HCT116 (cell line): ENCODE measurements at regions not wholly inside any gene's neighbourhood (a gene's known extent, or its start where the extent isn't known, plus 50 kb on each side); places are given as distances from the start of the nearest gene placed in this dataset.

Source experiments
- ATAC-seq: fragments of 200-7000 bp; cut with Tn5 transposase; 2 replicates; pipeline ENCODE4 v1.9.1; 2020; ENCODE audit warnings: mild to moderate bottlenecking, moderate library complexity
- BruUV-seq: library from RNA; stranded (reverse); fragments of 400-500 nt; replicated peaks from 2 replicates; lab custom pipeline; 2021; lab: Mats Ljungman, UMichigan
- CTCF ChIA-PET: fragments of 300-600 bp; sonication (Branson Sonifier 250); formaldehyde crosslinking; loops from one replicate; lab custom pipeline; 2021; ENCODE audit warnings: antibody characterized with exemption; lab: Charles Lee
- POLR2A ChIA-PET: fragments of 300-600, 350-600 bp; sonication (Branson Sonifier 250); formaldehyde crosslinking; loops from one replicate; lab custom pipeline; 2021; ENCODE audit warnings: antibody characterized with exemption; lab: Charles Lee
- RAD21 ChIA-PET, 2 experiments: fragments of 300-600 bp; sonication (Branson Sonifier 250); formaldehyde crosslinking; loops; one replicate each; lab custom pipeline; 2023; ENCODE audit warnings: low total read pairs in 2 of 2; ENCODE audit not compliant: uncharacterized antibody in 2 of 2, unreplicated experiment in 2 of 2, low non-redundant PET in 1 of 2; lab: Charles Lee
- DNase-seq: peaks from one replicate; pipeline ENCODE4 v3.0.0-alpha.2; 2010; ENCODE audit warnings: low read depth, low spot score
- H2AFZ ChIP-seq: fragments of 200-600 bp; shearing (Covaris generic), sonication (generic); 2 replicates; pipeline ENCODE4 v1.6.1; 2017; ENCODE audit warnings: low read depth, mixed run types, mixed read lengths, antibody characterized with exemption, low read length; ENCODE audit not compliant: poor library complexity, severe bottlenecking
- H3K27ac ChIP-seq: 2 replicates; pipeline ENCODE4 v1.5.1; 2012; ENCODE audit warnings: low read depth, low read length
- H3K27me3 ChIP-seq: fragments of 200-600 bp; sonication (generic); 2 replicates; pipeline ENCODE4 v1.6.1; 2016; ENCODE audit warnings: mixed run types, low read length, mixed read lengths; ENCODE audit not compliant: insufficient read depth
- H3K36me3 ChIP-seq, 2 experiments: fragments of 200-500 bp in 1 of 2; fragments of 200-600 bp in 1 of 2; sonication (Bioruptor generic) in 1 of 2; sonication (generic) in 1 of 2; 2 replicates each; pipeline versions ENCODE4 v1.5.1 to v1.6.1; 2014 to 2016; ENCODE audit warnings: low read length in 2 of 2, inconsistent platforms in 1 of 2, mixed read lengths in 1 of 2, mixed run types in 1 of 2; ENCODE audit not compliant: insufficient read depth in 2 of 2, control insufficient read depth in 1 of 2
- H3K4me1 ChIP-seq, 2 experiments: fragments of 200-600 bp in 1 of 2; sonication (generic) in 1 of 2; 2 replicates each; pipeline versions ENCODE4 v1.5.1 to v1.6.1; 2012 to 2017; ENCODE audit warnings: low read length in 2 of 2, inconsistent platforms in 1 of 2, mild to moderate bottlenecking in 1 of 2, mixed read lengths in 1 of 2, mixed run types in 1 of 2, moderate library complexity in 1 of 2; ENCODE audit not compliant: insufficient read depth in 2 of 2, control insufficient read depth in 1 of 2
- H3K4me2 ChIP-seq: fragments of 200-600 bp; sonication (generic); 2 replicates; pipeline ENCODE4 v1.6.1; 2017; ENCODE audit warnings: mixed run types, low read length, mixed read lengths
- H3K4me3 ChIP-seq, 2 experiments: fragments of 200-600 bp in 1 of 2; sonication (generic) in 1 of 2; replicated peaks in 1 of 2; 2 replicates each; pipeline ENCODE4 v1.5.1; 2011 to 2016; ENCODE audit warnings: low read length in 2 of 2, control low read depth in 1 of 2, low read depth in 1 of 2, mild to moderate bottlenecking in 1 of 2, mixed read lengths in 1 of 2, mixed run types in 1 of 2
- H3K79me2 ChIP-seq: fragments of 200-600 bp; sonication (generic); 2 replicates; pipeline ENCODE4 v1.6.1; 2017; ENCODE audit warnings: mild to moderate bottlenecking, mixed run types, low read length, moderate library complexity, mixed read lengths; ENCODE audit not compliant: insufficient read depth
- H3K9ac ChIP-seq: fragments of 200-600 bp; sonication (generic); 2 replicates; pipeline ENCODE4 v1.6.1; 2016; ENCODE audit warnings: low read length, mixed read lengths
- H3K9me2 ChIP-seq: fragments of 200-600 bp; sonication (generic), shearing (Covaris generic); 2 replicates; pipeline ENCODE4 v1.6.1; 2017; ENCODE audit warnings: mixed run types, mild to moderate bottlenecking, moderate library complexity; ENCODE audit not compliant: insufficient read depth
- H3K9me3 ChIP-seq, 2 experiments: fragments of 200-500 bp in 1 of 2; fragments of 200-600 bp in 1 of 2; sonication (Bioruptor generic) in 1 of 2; sonication (generic) in 1 of 2; 2 replicates each; pipeline ENCODE4 v1.6.1; 2014 to 2017; ENCODE audit warnings: low read length in 2 of 2, mixed read lengths in 2 of 2, inconsistent platforms in 1 of 2, low read depth in 1 of 2, mild to moderate bottlenecking in 1 of 2, mixed run types in 1 of 2, moderate library complexity in 1 of 2; ENCODE audit not compliant: control insufficient read depth in 1 of 2, insufficient read depth in 1 of 2
- H4K20me1 ChIP-seq: fragments of 200-600 bp; sonication (generic), shearing (Covaris generic); 2 replicates; pipeline ENCODE4 v1.6.1; 2017; ENCODE audit warnings: mixed run types, mild to moderate bottlenecking, moderate library complexity; ENCODE audit not compliant: insufficient read depth
- ATF3 ChIP-seq: IDR thresholded peaks from 2 replicates; pipeline ENCODE4 v1.6.1; 2012
- CTCF ChIP-seq, 3 experiments: fragments of 200-600 bp in 1 of 3; sonication (generic) in 1 of 3; IDR thresholded peaks in 2 of 3; conservative IDR thresholded peaks in 1 of 3; 2 replicates each; pipeline ENCODE4 v1.5.1; 2012 to 2017; ENCODE audit warnings: low read depth in 2 of 3, low read length in 2 of 3, antibody characterized with exemption in 1 of 3, borderline replicate concordance in 1 of 3, control low read depth in 1 of 3, mild to moderate bottlenecking in 1 of 3, mixed read lengths in 1 of 3, mixed run types in 1 of 3, moderate library complexity in 1 of 3; ENCODE audit not compliant: insufficient read depth in 1 of 3
- EGR1 ChIP-seq: IDR thresholded peaks from 2 replicates; pipeline ENCODE4 v1.6.1; 2012; ENCODE audit warnings: low read depth
- FOSL1 ChIP-seq: IDR thresholded peaks from 2 replicates; pipeline ENCODE4 v1.6.1; 2012; ENCODE audit warnings: low read depth
- POLR2A ChIP-seq: IDR thresholded peaks from 2 replicates; pipeline ENCODE4 v1.7.0; 2011; ENCODE audit warnings: borderline replicate concordance; ENCODE audit not compliant: insufficient read depth, insufficient read length; ENCODE audit errors: extremely low read depth
- POLR2AphosphoS5 ChIP-seq: IDR thresholded peaks from 2 replicates; pipeline ENCODE4 v1.6.1; 2011; ENCODE audit warnings: mild to moderate bottlenecking, low read depth, low read length, moderate library complexity
- SIN3A ChIP-seq: IDR thresholded peaks from 2 replicates; pipeline ENCODE4 v1.6.1; 2012; ENCODE audit warnings: low read depth
- TCF7L2 ChIP-seq: IDR thresholded peaks from 2 replicates; pipeline ENCODE4 v1.7.0; 2011; ENCODE audit warnings: borderline replicate concordance, inconsistent platforms; ENCODE audit not compliant: insufficient read depth, insufficient read length; ENCODE audit errors: extremely low read depth
- intact Hi-C: fragments of 100-400 bp; cut with micrococcal nuclease; formaldehyde crosslinking; loops from 2 replicates; pipeline ENCODE4 v1.10.0; 2022

GRCh38 chr15:97014001-97014400 is 683.5 kb downstream of the NR2F2 start:
- no peak overlapping the region for H3K27ac ChIP-seq
- H3K4me2 ChIP-seq = no peak overlapping the region
- H3K79me2 ChIP-seq = no peaks in the 10 kb centered on the region
- DNase-seq (no peak), ATAC-seq (no peak)
- no peak overlapping the region for H3K4me3 ChIP-seq
- ChIA-PET RAD21 (no interaction called here), POLR2A (no interaction called here), CTCF (no interaction called here)
- no peak overlapping the region for H3K9ac ChIP-seq
- H3K27me3 ChIP-seq = no peaks in the 10 kb centered on the region
- no peaks in the 10 kb centered on the region for H3K36me3 ChIP-seq
- no peaks in the 10 kb centered on the region for H3K9me2 ChIP-seq
- H3K9me3 ChIP-seq = no peaks in the 10 kb centered on the region; a peak in 1 of 4 replicates
- no peak overlapping the region for H2AFZ ChIP-seq
- H4K20me1 ChIP-seq = no peaks in the 10 kb centered on the region
- TF ChIP-seq POLR2A (no peak), SIN3A (no peak), ATF3 (no peak), FOSL1 (no peak), POLR2AphosphoS5 (no peak), EGR1 (no peak), CTCF (IDR thresholded peaks at IDR 0.05 in 2 of 3, conservative IDR thresholded peaks at IDR 0.05 in 1 of 3; ENCODE audit: borderline replicate concordance in 1 of 3, insufficient read depth in 1 of 3, low read depth in 2 of 3, low read length in 2 of 3) (no peak)
- no peaks in the 10 kb centered on the region for H3K4me1 ChIP-seq
- intact Hi-C loops = no loop called here
- no TSS peak for BruUV-seq

GRCh38 chr15:97023488-97023844 is 693.0 kb downstream of the NR2F2 start:
- intact Hi-C loops = no loop called here
- Histone ChIP-seq H3K4me1 (no peaks in the 10 kb centered on the region), H3K36me3 (no peaks in the 10 kb centered on the region), H3K9me2 (no peaks in the 10 kb centered on the region), H3K9me3 (peaks cover 0 to 13% of the 10 kb centered on the region in 2 experiments; a peak in 2 of 4 replicates), H3K4me3 (no peak overlapping the region), H4K20me1 (no peaks in the 10 kb centered on the region), H3K27ac (no peak overlapping the region), H3K79me2 (no peaks in the 10 kb centered on the region), H3K4me2 (no peak overlapping the region), H3K9ac (no peak overlapping the region), H2AFZ (no peak overlapping the region), H3K27me3 (no peaks in the 10 kb centered on the region)
- no peak for ATAC-seq
- no peak for DNase-seq
- BruUV-seq = no TSS peak
- POLR2A ChIA-PET = no interaction called here
- TF ChIP-seq TCF7L2 = no peak
- RAD21 ChIA-PET = no interaction called here
- CTCF ChIA-PET = no interaction called here
